ENCODE measurements at regions not wholly inside any gene's neighbourhood (a gene's known extent, or its start where the extent isn't known, plus 50 kb on each side); places are given as distances from the start of the nearest gene placed in this dataset.
"Not testable (repeated sequence)": the region's sequence is repeated elsewhere in the genome, so short reads cannot be mapped to it uniquely, and the experiment has no call there.

DNA sequence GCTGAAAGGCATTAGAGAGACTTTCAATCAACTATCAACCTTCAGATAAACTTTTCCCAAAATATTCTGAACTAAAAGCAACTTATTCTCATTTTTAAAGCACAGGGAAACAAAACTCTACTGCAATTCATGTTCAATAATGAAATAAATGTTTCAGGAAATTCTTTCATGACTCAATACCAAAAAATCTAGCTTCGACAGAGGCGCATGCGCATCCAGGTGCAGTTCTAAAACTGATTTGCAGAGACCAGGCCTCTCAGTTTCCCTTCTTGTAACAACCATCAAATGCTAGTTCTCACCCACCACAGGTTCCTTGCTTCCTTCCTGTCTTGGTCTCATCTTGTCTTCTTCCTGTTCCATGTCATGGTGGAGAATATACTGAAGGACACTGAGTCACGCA is 55.3 kb upstream of the NRBF2 start:
- in situ Hi-C loops (cut with MboI; ENCODE audit: low sequenced_read_pairs), result loop anchor here (25.0 kb wide), 2 partner anchors 215 to 490 kb away; no protein-coding TSS in a partner anchor

DNA sequence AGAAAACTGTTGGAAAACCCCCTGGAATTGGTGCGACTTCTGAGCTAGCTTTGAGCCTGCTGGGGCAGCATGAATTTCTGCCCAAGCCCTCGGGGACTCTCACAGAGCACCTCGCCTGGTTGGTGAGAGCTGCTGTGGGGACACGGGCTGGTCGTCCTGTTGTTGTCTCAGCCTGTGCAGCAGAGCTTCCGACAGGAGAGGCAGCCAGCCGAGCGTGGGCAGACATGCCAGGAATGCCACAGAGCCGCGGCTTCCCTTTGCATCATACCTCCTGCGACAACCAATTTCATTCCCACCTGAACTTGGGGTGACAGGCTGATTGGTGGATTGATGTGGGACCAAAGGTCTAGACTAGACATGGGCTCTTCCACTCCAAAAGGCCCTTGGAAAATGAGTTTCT is 60.2 kb upstream of the NRBF2 start:
- in situ Hi-C loops (cut with MboI; ENCODE audit: low sequenced_read_pairs), result no loop called here

DNA sequence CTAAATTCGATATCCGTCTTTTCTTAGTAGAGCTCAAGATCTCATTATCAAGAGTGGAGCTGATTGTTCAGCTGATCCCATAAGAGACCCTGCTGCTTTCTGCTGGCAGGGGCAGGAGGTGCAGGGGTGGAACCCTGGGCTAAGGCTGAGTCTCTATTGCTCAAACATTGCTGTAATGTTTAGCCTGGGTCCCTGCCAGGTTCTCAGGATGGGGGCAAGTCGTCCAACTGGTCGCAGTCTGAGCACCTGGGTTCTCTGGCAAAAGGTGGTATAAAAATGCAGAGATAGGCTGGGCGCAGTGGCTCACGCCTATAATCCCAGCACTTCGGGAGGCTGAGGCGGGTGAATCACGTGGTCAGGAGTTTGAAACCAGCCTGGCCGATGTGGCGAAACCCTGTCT is 62.0 kb upstream of the NRBF2 start:
- in situ Hi-C loops (cut with MboI; ENCODE audit: low sequenced_read_pairs), result no loop called here

DNA sequence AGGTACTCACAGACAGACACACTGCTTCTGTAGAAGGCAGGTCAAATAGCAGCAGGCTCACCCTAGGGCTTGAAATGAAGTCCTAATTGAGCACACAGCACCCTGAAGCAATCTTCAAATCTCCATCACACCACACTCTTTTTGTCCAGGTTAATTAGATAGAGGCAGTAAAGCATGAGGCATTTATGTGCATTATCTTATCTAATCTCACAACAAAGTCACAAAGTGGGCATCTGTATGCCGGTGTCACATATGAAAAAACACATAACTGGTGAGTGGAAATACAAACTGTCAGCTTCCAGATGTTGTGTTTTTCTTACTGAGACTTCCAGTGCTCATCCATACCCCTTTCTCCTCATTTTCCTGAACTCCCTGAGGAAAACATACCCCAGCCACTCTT is 63.8 kb upstream of the NRBF2 start:
- in situ Hi-C loops (cut with MboI; ENCODE audit: low sequenced_read_pairs), result no loop called here

DNA sequence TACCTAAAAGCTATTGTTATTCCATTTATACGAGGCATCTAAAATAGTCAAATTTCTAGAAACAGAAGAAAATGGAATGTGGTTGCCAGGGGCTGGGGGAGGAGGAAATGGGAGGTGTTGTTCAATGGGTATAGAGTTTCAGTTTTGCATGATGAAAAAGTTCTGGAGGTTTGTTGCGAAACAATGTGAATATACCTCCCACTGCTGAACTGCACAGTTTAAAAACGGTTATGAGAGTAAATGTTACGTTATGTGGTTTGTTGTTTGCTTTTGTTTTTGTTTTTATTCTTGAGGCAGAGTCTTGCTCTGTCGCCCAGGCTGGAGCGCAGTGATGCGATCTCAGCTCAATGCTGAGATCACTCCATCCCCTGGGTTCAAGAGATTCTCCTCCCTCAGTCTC is 64.9 kb upstream of the NRBF2 start:
- in situ Hi-C loops (cut with MboI; ENCODE audit: low sequenced_read_pairs), result no loop called here

DNA sequence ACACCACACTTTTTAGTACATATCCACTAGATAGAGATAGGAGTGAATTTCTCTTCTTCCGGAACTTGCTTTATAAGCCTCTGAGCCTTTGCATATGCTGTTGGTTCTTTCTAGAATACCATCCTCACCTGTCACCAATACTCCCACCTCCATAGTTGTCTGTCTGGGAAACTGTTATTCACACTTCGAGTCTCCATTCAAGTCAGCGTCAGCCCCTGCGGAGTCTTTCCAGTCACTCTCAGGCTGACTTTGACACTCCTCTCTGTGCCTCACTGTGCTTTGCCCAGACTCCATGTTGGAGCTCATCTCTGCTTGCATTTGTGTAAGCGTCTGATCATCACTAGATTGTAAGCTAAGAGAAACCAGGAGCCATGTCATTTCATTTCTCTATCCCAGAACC is 66.5 kb upstream of the NRBF2 start:
- in situ Hi-C loops (cut with MboI; ENCODE audit: low sequenced_read_pairs), result no loop called here

DNA sequence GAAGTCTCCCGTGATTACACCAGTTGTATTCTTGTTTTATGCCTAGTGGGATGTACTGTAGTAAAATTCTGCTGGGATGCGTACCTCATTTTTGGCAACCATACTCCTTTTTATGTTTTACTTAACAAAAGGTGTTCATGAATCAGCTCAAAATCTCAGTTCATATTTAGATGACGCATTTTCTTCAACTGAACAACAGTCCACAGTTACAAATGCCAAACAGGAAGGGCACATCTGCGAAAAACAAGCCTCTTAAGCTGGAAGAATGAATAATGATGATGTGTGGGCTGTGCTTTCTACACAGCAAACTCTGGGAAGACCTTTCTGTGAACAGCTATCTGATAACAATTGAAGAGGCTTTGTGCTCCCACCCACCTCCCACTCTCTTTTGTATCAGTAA is 68.4 kb upstream of the NRBF2 start:
- in situ Hi-C loops (cut with MboI; ENCODE audit: low sequenced_read_pairs), result no loop called here

DNA sequence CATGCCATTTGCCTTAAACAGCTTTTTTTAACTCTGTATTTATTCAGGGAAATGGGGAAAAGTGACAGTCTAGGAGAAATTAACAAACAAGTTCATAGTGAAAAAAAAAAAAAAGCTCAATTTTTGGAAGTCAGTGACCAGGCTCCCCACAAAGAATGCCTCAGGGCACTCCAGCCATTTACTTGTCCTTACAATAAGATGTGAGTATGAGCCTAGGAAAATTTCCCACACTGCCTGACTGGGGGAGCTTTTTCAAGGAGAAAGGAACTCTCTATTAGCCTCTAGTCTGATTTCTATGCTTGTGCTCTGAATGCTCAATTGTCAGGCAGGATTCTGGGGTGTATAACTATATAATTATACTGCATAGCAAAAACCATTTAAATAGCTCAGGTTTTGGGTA is 74.9 kb upstream of the NRBF2 start:
- in situ Hi-C loops (cut with MboI; ENCODE audit: low sequenced_read_pairs), result no loop called here

DNA sequence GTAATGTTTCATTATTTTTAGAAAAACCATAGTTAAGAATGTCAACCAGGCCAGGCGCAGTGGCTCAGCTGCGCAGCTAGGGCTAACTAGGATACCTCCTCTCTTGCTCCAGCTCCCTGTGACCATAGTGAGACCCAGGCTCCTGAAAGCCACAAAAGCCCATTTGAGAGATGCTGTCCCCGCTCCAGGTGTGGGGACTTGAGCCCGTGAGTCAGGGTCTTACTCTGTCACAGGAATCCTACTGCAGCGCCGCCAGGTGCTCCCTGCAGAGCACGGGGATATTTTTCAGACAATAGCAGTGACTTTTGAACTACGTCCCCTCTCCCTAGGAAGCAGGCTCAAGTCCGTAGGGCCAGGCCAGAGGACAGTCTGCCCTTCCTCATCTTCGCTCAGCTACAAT is 75.6 kb upstream of the NRBF2 start:
- in situ Hi-C loops (cut with MboI; ENCODE audit: low sequenced_read_pairs), result no loop called here

DNA sequence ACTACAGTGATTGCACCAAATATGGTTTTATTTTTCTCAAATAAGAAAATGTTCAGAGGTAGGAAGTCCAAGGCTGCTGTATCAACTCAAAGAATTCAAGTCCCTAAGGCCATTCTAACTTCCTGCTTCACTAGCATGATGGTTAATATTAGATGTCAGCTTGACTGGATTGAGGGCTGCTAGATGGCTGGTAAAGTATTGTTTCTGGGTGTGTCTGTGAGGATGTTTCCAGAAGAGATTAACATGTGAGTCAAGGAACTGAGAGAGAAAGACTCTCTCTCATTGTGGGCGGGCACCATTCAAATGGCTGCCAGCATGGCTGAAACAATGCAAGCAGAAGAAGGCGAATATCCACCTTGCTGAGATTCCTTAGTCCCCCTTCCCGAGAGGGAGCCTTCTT is 77.4 kb upstream of the NRBF2 start:
- in situ Hi-C loops (cut with MboI; ENCODE audit: low sequenced_read_pairs), result no loop called here

DNA sequence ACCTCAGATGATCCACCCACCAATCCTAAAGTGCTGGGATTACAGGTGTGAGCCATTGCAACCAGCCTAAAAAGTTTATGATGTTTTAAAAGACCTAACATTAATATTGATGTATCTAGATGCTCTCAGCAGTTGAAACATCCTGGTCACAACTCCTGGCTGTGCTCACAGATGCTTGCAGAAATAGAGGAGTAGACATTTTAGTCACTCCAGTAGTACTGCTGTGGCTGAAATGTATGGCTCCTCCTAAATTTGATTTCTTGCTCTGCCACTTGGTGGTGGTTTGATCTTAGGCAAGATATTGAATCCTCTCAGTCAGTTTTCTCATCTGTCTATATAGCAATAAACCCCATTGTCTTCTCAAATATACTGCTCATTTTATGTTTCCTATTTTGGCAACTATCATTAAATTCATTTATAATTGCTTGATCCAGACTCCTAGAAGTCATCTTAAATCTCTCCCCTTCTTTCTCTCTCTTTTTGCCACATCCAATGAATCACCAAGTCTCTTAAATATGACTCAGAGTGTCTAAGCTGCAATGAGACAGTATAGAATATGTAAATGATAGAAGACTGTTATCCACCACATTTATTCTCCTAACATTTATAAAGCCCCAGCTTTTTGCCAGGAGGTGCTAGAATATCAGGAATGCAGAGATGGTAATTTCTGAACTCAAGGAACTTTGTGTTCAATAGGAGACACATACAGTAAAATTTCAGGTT is 78.1 kb upstream of the NRBF2 start:
- in situ Hi-C loops (cut with MboI; ENCODE audit: low sequenced_read_pairs), result no loop called here

DNA sequence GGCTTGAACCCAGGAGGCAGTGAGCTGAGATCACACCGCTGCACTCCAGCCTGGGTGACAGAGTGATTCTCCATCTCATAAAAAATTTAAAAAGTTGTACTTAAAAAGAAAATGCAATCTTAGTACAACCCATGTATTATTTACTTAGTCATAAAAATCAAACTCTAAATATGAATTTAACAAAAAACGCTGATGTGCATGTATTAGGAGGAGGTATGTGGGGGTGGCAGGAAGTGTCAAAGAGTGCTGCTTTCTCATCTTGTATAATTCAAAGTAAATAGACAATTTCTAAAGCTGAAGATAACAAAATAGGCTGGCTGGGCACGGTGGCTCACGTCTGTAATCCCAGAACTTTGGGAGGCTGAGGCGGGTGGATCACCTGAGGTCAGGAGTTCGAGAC is 81.0 kb upstream of the NRBF2 start:
- in situ Hi-C loops (cut with MboI; ENCODE audit: low sequenced_read_pairs), result no loop called here

DNA sequence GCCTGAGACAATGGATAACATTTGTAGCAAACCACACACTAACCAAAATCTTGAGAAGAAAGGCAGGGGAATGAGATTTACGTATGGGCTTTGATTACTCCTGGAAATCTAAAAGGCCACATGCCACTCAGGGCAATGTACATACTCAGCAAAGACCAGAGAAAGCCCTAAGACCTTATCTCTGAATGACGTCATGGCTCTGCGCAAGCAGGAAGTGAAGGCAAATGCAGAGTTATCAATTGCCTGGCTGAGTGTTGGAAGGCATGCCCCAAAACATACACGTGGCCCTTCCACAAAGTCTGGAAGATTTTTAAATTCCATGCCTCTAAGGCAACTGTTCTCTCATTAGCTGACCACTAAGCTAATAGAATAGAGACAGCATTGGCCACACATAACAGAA is 90.9 kb upstream of the NRBF2 start:
- in situ Hi-C loops (cut with MboI; ENCODE audit: low sequenced_read_pairs), result no loop called here

DNA sequence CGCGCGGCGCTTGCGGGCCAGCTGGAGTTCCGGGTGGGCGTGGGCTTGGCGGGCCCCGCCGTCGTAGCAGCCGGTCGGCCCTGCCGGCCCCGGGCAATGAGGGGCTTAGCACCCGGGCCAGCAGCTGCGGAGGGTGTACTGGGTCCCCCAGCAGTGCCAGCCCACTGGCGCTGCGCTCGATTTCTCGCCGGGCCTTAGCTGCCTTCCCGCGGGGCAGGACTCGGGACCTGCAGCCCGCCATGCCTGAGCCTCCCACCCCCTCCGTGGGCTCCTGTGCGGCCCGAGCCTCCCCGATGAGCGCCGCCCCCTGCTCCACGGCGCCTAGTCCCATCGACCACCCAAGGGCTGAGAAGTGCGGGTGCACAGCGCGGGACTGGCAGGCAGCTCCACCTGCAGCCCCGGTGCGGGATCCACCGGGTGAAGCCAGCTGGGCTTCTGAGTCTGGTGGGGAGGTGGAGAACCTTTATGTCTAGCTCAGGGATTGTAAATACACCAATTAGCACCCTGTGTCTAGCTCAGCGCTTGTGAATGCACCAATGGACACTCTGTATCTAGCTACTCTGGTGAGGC is 99.4 kb upstream of the NRBF2 start:
- in situ Hi-C loops (cut with MboI; ENCODE audit: low sequenced_read_pairs), result not testable (repeated sequence)

DNA sequence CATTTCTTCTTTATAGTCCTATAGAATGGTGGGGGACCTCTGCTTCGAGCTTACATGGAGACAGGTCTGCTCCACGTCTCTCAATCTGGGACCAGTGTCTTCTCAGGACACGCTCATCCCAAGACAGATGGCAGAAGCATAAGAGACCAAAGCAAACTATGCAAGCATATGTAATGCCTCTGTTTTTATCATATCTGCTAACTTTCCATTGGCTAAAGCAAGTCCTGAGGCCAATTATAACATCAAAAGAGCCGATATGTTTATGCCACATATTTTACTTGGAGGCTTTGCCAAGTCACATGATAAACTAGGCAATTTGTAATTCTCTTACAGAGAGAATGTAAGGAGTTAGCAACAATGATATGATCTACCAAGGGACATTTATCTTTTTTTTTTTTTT is 102.6 kb upstream of the NRBF2 start:
- in situ Hi-C loops (cut with MboI; ENCODE audit: low sequenced_read_pairs), result no loop called here

DNA sequence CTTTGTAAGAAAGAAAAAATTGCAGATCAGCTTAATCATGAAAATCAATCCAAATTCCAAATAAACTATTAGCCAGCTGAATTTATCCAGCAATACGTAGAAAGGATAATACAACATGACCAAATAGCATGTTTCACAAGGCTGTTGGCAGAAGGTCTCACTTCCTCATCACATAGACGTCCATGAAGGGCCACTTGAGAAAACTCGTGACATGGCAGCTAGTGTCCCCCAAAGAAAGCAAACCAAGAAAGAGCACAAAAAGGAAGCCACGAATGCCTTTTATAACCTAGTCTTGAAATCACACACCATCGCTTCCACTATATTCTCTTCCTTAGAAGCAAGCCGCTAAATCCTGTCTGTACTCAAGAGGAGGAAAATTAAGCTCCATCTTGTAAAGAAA is 105.6 kb upstream of the NRBF2 start:
- in situ Hi-C loops (cut with MboI; ENCODE audit: low sequenced_read_pairs), result no loop called here

DNA sequence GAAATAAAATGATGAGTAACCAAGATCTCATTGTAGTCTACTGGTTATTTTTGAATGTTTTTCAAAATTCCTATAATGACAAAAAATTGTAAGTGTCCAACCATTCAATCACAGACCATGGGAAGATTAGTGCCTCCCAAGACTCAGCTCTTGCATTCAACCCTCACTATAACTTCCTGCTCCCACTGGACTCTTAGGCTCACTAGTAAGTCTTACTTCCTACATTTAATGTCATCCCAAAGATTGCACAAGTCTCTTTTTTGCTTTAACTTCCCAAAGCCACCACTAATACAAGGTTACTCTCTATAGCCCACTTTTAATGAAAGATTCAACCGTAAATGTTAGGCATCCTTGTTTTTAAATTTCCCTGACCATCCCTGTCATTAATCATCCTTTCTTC is 111.9 kb upstream of the NRBF2 start:
- in situ Hi-C loops (cut with MboI; ENCODE audit: low sequenced_read_pairs), result no loop called here

DNA sequence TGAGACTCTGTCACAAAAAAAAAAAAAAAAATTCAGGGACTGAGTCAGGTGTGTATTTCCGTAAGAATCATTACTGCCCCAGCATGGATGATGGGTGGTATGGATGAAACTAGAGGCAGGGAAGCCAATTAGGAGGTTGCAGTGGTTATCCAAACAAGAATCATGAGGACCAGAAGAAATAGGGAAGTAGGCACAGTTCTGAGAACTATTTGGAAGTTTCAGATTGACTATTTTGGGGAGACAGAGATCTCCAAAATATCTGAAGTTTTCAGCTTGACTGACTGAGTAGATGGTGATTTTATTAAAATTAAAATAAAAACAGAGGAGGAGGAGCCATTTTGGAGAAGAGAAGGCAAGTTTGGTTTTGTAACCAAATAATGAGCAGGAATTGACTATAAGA is 119.4 kb upstream of the NRBF2 start:
- in situ Hi-C loops (cut with MboI; ENCODE audit: low sequenced_read_pairs), result no loop called here

DNA sequence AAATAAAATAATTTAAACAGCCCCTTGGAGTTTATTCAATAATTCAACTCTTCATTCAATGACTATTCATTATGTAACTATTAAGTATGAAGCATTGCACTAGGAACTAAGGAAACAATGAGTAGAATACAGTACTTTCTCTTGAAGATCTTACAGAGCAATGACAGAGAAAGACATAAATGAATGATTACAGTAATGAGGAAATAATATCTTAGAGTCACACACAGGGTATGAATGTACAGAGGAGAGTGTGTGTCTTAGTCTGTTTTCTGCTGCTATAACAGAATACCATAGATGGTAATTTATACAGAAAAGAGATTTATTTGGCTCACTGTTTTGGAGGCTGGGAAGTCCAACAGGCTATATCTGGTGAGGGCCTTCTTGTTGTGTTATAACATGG is 120.5 kb upstream of the NRBF2 start:
- in situ Hi-C loops (cut with MboI; ENCODE audit: low sequenced_read_pairs), result no loop called here

DNA sequence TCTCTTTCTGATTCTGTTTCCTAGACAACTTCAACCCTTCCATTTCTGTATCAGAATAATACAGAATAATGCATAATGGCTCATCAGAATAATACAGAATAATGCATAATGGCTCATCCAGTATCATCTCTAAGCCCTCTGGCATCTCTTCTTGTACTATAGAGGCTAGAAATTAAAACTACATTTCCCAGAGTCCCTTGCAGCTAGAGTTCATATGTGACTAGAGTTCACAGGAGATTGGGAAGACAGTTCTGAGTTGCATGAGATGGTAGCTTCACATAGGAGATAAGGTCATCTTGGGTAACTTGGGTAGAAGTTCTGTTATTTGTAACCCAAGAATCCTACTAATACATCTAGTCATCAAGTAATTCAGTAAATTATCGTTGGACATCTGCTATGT is 122.9 kb upstream of the NRBF2 start:
- in situ Hi-C loops (cut with MboI; ENCODE audit: low sequenced_read_pairs), result no loop called here

DNA sequence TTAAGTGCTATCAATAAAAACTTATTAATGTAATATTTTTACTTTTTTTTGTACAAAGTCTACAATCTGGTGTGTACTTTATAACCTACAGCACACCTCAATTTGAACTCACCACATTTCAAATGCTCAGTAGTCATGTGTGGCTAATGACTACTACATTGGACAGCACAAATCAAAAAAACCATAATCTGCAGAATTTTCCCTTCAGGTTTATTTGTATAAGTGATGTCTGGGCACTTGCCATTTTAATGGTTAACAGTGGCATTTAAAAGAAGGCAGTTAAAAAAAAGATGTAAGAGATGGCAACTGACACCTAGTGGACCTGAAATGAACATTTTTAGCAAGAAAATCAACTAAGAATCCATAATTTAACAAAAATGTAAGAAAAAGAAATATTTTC is 124.6 kb upstream of the NRBF2 start:
- in situ Hi-C loops (cut with MboI; ENCODE audit: low sequenced_read_pairs), result no loop called here

DNA sequence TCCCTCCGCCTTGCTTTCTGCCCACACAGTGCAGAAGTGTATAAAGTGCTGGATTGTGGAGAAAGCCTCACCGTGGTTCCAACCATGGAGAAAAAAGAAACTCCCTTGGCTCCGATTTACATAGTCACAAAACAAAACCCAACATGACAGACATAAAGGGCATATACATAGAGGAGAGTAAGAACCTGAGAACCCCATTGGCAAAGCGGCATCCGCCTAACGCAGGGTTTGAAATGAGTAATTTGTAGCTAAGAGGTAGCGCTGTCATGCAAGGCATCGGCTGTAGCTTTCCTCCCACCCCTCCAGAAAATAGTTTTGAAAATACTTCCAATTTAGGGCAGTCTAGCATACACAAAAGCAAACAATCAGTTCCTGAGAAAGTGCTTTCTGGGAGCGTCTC is 126.0 kb upstream of the NRBF2 start:
- in situ Hi-C loops (cut with MboI; ENCODE audit: low sequenced_read_pairs), result no loop called here

DNA sequence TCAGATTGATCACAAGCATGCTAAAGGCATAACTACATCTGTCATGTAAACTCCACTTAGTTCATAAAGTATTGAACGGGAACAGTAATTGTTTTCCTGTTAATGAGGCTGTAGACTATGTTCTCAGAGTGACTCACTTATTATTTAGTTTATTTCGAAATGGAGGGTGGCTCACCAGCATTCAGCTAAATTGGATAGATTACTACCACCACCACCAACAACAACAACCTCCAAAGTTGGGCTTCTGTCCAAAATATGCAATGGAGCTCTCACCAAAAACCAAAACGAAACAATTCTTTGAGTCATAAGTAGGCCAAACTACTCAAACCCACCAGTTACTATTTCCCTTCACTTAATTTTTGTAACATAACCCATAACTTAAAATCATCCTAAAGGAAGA is 127.9 kb upstream of the NRBF2 start:
- in situ Hi-C loops (cut with MboI; ENCODE audit: low sequenced_read_pairs), result no loop called here
